ENCODE measurements at regions not wholly inside any gene's neighbourhood (a gene's known extent, or its start where the extent isn't known, plus 50 kb on each side); places are given as distances from the start of the nearest gene placed in this dataset.

DNA sequence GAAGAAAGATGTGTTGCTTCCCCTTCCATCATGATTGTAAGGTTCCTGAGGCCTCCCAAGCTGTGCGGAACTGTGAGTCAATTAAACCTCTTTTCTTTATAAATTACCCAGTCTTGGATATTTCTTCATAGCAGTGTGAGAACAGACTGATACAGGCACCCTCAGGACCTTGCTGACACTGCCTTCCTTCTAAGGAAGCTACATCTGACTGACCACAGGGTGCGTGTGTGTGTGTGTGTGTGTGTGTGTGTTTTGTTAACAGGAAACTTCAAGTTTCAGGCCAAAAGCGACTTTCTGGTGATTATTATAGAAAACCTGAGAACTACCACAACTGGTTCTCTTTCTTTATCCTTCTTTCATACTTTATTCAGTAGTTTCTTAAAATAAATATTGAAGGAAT is 149.0 kb downstream of the CAPZA3 start:
- 67% methylated on average over 3 of the region's 3 CpGs for WGBS
- Histone ChIP-seq H3K27ac (ENCODE audit: low read depth in 1 of 2, low read length in 2 of 2) (no peak overlapping the region), H3K4me1 (ENCODE audit: control insufficient read depth in 4 of 4, insufficient read depth in 4 of 4, low read length in 3 of 4) (no peaks in the 10 kb centered on the region), H3K9me3 (ENCODE audit: control insufficient read depth in 4 of 4, low read length in 3 of 4) (no peaks in the 10 kb centered on the region), H3K36me3 (ENCODE audit: control insufficient read depth in 4 of 4, insufficient read depth in 3 of 4, low read depth in 1 of 4, low read length in 3 of 4) (no peaks in the 10 kb centered on the region), H3K27me3 (ENCODE audit: control insufficient read depth in 4 of 4, insufficient read depth in 4 of 4, low read length in 3 of 4) (no peaks in the 10 kb centered on the region), H3K9ac (ENCODE audit: low read depth in 1 of 2, low read length in 2 of 2) (no peak overlapping the region), H3K4me3 (ENCODE audit: low read depth in 1 of 3, low read length in 3 of 3) (no peak overlapping the region)
- DNase-seq (ENCODE audit: low spot score), result no peak
- TF ChIP-seq GABPA (IDR thresholded peaks at IDR 0.05 in 1 of 2, conservative IDR thresholded peaks at IDR 0.05 in 1 of 2), result no peak
- no peak for TF ChIP-seq CTCF (IDR thresholded peaks at IDR 0.05; ENCODE audit: low read depth, low read length, missing input control)
- TF ChIP-seq HNF4G (IDR thresholded peaks at IDR 0.05), result no peak
- no peak for TF ChIP-seq HNF4A (conservative IDR thresholded peaks at IDR 0.05)
- TF ChIP-seq JUND (IDR thresholded peaks at IDR 0.05), result no peak
- no peak for TF ChIP-seq SP1 (IDR thresholded peaks at IDR 0.05)
- no peak for TF ChIP-seq RXRA (IDR thresholded peaks at IDR 0.05)
- no peak for TF ChIP-seq RAD21 (IDR thresholded peaks at IDR 0.05)
- TF ChIP-seq YY1 (IDR thresholded peaks at IDR 0.05), result no peak
- no peak for TF ChIP-seq FOXA2 (IDR thresholded peaks at IDR 0.05)
- TF ChIP-seq EGR1 (IDR thresholded peaks at IDR 0.05; ENCODE audit: low read depth in 2 of 2), result no peak
- TF ChIP-seq TAF1 (conservative IDR thresholded peaks at IDR 0.05), result no peak
- no peak for TF ChIP-seq NR2F2 (IDR thresholded peaks at IDR 0.05)
- TF ChIP-seq, protein P1, sequence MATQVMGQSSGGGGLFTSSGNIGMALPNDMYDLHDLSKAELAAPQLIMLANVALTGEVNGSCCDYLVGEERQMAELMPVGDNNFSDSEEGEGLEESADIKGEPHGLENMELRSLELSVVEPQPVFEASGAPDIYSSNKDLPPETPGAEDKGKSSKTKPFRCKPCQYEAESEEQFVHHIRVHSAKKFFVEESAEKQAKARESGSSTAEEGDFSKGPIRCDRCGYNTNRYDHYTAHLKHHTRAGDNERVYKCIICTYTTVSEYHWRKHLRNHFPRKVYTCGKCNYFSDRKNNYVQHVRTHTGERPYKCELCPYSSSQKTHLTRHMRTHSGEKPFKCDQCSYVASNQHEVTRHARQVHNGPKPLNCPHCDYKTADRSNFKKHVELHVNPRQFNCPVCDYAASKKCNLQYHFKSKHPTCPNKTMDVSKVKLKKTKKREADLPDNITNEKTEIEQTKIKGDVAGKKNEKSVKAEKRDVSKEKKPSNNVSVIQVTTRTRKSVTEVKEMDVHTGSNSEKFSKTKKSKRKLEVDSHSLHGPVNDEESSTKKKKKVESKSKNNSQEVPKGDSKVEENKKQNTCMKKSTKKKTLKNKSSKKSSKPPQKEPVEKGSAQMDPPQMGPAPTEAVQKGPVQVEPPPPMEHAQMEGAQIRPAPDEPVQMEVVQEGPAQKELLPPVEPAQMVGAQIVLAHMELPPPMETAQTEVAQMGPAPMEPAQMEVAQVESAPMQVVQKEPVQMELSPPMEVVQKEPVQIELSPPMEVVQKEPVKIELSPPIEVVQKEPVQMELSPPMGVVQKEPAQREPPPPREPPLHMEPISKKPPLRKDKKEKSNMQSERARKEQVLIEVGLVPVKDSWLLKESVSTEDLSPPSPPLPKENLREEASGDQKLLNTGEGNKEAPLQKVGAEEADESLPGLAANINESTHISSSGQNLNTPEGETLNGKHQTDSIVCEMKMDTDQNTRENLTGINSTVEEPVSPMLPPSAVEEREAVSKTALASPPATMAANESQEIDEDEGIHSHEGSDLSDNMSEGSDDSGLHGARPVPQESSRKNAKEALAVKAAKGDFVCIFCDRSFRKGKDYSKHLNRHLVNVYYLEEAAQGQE (IDR thresholded peaks at IDR 0.05), result no peak
- TF ChIP-seq, protein P2, sequence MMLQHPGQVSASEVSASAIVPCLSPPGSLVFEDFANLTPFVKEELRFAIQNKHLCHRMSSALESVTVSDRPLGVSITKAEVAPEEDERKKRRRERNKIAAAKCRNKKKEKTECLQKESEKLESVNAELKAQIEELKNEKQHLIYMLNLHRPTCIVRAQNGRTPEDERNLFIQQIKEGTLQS (IDR thresholded peaks at IDR 0.05), result no peak
- TF ChIP-seq FOXA1 (IDR thresholded peaks at IDR 0.05), result no peak

DNA sequence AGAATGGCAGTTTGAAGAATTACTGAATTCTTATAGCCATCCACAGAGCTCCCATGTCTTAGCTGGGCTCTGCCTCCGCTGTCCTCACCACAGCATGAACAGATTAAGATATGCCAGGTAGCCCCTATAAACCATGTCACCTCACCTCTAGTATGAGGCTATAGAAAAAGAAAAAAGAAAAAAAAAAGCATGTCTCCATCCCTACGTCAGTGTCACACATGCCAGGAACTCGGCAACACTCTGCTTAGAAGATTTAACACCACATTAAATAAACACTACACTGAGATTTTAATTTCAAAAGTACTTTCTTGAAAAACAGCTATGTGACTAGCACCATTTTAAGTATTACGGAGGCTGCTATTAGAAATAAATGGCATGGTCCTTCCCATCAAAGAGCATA is 149.4 kb downstream of the CAPZA3 start:
- no peaks in the 10 kb centered on the region for H3K9me3 ChIP-seq (ENCODE audit: control insufficient read depth in 4 of 4, low read length in 3 of 4)
- H3K4me1 ChIP-seq (ENCODE audit: control insufficient read depth in 4 of 4, insufficient read depth in 4 of 4, low read length in 3 of 4), result no peaks in the 10 kb centered on the region
- no peaks in the 10 kb centered on the region for H3K36me3 ChIP-seq (ENCODE audit: control insufficient read depth in 4 of 4, insufficient read depth in 3 of 4, low read depth in 1 of 4, low read length in 3 of 4)
- no peaks in the 10 kb centered on the region for H3K27me3 ChIP-seq (ENCODE audit: control insufficient read depth in 4 of 4, insufficient read depth in 4 of 4, low read length in 3 of 4)
- H3K9ac ChIP-seq (ENCODE audit: low read depth in 1 of 2, low read length in 2 of 2), result no peak overlapping the region
- 93% methylated on average over 4 of the region's 4 CpGs for WGBS
- DNase-seq (ENCODE audit: low spot score), result no peak
- H3K4me3 ChIP-seq (ENCODE audit: low read depth in 1 of 3, low read length in 3 of 3), result no peak overlapping the region
- no peak overlapping the region for H3K27ac ChIP-seq (ENCODE audit: low read depth in 1 of 2, low read length in 2 of 2)
- TF ChIP-seq CTCF (IDR thresholded peaks at IDR 0.05; ENCODE audit: low read depth, low read length, missing input control), result no peak
- TF ChIP-seq GABPA (IDR thresholded peaks at IDR 0.05 in 1 of 2, conservative IDR thresholded peaks at IDR 0.05 in 1 of 2), result no peak
- TF ChIP-seq, protein P2 (IDR thresholded peaks at IDR 0.05), result no peak
- TF ChIP-seq EGR1 (IDR thresholded peaks at IDR 0.05; ENCODE audit: low read depth in 2 of 2), result no peak
- no peak for TF ChIP-seq RXRA (IDR thresholded peaks at IDR 0.05)
- TF ChIP-seq HNF4G (IDR thresholded peaks at IDR 0.05), result no peak
- TF ChIP-seq YY1 (IDR thresholded peaks at IDR 0.05), result no peak
- TF ChIP-seq RAD21 (IDR thresholded peaks at IDR 0.05), result no peak
- TF ChIP-seq HNF4A (conservative IDR thresholded peaks at IDR 0.05), result no peak
- TF ChIP-seq FOXA1 (IDR thresholded peaks at IDR 0.05), result no peak
- no peak for TF ChIP-seq SP1 (IDR thresholded peaks at IDR 0.05)
- TF ChIP-seq FOXA2 (IDR thresholded peaks at IDR 0.05), result no peak
- TF ChIP-seq, protein P1 (IDR thresholded peaks at IDR 0.05), result no peak
- TF ChIP-seq NR2F2 (IDR thresholded peaks at IDR 0.05), result no peak
- TF ChIP-seq TAF1 (conservative IDR thresholded peaks at IDR 0.05), result no peak
- no peak for TF ChIP-seq JUND (IDR thresholded peaks at IDR 0.05)
- TF ChIP-seq, protein P3, sequence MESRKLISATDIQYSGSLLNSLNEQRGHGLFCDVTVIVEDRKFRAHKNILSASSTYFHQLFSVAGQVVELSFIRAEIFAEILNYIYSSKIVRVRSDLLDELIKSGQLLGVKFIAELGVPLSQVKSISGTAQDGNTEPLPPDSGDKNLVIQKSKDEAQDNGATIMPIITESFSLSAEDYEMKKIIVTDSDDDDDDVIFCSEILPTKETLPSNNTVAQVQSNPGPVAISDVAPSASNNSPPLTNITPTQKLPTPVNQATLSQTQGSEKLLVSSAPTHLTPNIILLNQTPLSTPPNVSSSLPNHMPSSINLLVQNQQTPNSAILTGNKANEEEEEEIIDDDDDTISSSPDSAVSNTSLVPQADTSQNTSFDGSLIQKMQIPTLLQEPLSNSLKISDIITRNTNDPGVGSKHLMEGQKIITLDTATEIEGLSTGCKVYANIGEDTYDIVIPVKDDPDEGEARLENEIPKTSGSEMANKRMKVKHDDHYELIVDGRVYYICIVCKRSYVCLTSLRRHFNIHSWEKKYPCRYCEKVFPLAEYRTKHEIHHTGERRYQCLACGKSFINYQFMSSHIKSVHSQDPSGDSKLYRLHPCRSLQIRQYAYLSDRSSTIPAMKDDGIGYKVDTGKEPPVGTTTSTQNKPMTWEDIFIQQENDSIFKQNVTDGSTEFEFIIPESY (IDR thresholded peaks at IDR 0.05), result no peak

Data from liver (tissue), 8 donors.